ENCODE measurements at regions not wholly inside any gene's neighbourhood (a gene's known extent, or its start where the extent isn't known, plus 50 kb on each side); places are given as distances from the start of the nearest gene placed in this dataset.

DNA sequence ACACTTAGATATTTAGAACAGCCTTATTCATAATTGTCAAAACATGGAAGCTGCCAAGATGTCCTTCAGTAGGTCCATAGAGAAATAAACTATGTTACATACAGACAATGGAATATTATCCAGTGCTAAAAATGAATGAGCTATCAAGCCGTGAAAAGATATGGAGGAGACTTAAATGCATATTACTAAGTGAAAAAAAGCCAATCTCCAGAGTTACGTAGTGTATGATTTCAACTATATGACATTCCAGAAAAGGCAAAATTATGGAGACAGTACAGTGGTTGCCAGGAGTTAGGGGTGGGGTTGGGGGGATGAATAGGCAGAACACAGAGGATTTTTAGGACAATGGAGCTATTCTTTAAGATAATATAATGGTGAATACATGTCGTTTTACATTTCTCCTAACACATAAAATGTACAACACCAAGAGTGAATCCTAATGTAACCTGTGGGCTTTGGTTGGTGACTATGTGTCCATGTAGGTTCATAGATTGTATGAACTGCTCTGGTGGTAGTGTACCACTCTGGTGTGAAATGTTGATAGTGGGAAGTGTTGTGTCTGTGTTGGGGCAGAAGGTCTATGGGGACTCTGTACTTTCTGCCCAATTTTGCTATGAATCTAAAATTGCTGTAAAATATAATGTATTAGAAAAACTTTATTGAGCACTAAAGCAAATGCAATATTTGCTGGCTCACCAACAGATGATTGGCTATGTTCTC, 122.6 kb downstream of the USP22 start:
- no peaks in the 10 kb centered on the region for H4K20me1 ChIP-seq (ENCODE audit: control insufficient read depth, insufficient read depth, insufficient read length)
- no peak overlapping the region for H3T11ph ChIP-seq (ENCODE audit: low read length)
- H3K9me3 ChIP-seq (ENCODE audit: control insufficient read depth, low read depth, low read length): no peaks in the 10 kb centered on the region
- H3K9ac ChIP-seq (ENCODE audit: extremely low read depth, insufficient read length, low read length): no peak overlapping the region
- no peaks in the 10 kb centered on the region for H3K4me1 ChIP-seq (ENCODE audit: insufficient read depth, low read length)
- H2AFZ ChIP-seq (ENCODE audit: low read length): no peak overlapping the region
- no peak overlapping the region for H2BK120ac ChIP-seq (ENCODE audit: low read depth, low read length, poor library complexity, severe bottlenecking)
- no peak overlapping the region for H3K23ac ChIP-seq (ENCODE audit: insufficient read length, low read depth, low read length)
- no peak overlapping the region for H2BK20ac ChIP-seq (ENCODE audit: low read depth, low read length, poor library complexity, severe bottlenecking)
- TF ChIP-seq, protein P1, sequence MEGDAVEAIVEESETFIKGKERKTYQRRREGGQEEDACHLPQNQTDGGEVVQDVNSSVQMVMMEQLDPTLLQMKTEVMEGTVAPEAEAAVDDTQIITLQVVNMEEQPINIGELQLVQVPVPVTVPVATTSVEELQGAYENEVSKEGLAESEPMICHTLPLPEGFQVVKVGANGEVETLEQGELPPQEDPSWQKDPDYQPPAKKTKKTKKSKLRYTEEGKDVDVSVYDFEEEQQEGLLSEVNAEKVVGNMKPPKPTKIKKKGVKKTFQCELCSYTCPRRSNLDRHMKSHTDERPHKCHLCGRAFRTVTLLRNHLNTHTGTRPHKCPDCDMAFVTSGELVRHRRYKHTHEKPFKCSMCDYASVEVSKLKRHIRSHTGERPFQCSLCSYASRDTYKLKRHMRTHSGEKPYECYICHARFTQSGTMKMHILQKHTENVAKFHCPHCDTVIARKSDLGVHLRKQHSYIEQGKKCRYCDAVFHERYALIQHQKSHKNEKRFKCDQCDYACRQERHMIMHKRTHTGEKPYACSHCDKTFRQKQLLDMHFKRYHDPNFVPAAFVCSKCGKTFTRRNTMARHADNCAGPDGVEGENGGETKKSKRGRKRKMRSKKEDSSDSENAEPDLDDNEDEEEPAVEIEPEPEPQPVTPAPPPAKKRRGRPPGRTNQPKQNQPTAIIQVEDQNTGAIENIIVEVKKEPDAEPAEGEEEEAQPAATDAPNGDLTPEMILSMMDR (conservative IDR thresholded peaks at IDR 0.05): no peak
- Mint-ChIP-seq H3K27ac (no peak overlapping the region), H3K4me3 (no peak overlapping the region), H3K9me3 (peaks cover 10 to 12% of the 10 kb centered on the region in 2 experiments), H3K4me1 (peaks cover 17 to 21% of the 10 kb centered on the region in 2 experiments; a peak in 3 of 4 replicates), H3K36me3 (ENCODE audit: insufficient read depth in 1 of 3, low read depth in 3 of 3) (peaks cover 8 to 16% (median 8%) of the 10 kb centered on the region in 3 experiments), H3K27me3 (ENCODE audit: low read depth) (no peaks in the 10 kb centered on the region; the same call in 1 of the 2 replicates)
- no peak overlapping the region for H3K4me2 ChIP-seq (ENCODE audit: insufficient read depth, insufficient read length, low read length)
- H3K79me2 ChIP-seq (ENCODE audit: insufficient read depth, low read length): no peaks in the 10 kb centered on the region
- no peak overlapping the region for H3K27ac ChIP-seq (ENCODE audit: insufficient read length, low read depth, low read length)
- H2AK5ac ChIP-seq (ENCODE audit: insufficient read length, low read length): no peak overlapping the region
- H3K79me1 ChIP-seq (ENCODE audit: insufficient read depth, low read depth, low read length, poor library complexity, severe bottlenecking): no peaks in the 10 kb centered on the region
- WGBS (ENCODE audit: extremely low coverage, insufficient read length, low lambda C conversion rate): no CpG with 5 or more reads among the region's 3 CpGs
- no peak overlapping the region for H4K8ac ChIP-seq (replicated peaks; ENCODE audit: insufficient read length, low read depth, low read length)
- H4K5ac ChIP-seq (ENCODE audit: insufficient read length, low read depth, low read length): no peak overlapping the region
- H2BK15ac ChIP-seq (ENCODE audit: low read depth, low read length): no peak overlapping the region
- no peaks in the 10 kb centered on the region for H3K23me2 ChIP-seq (ENCODE audit: insufficient read length, low read depth, low read length, poor library complexity, severe bottlenecking)
- no peak overlapping the region for H3K14ac ChIP-seq (ENCODE audit: insufficient read depth, low read length)
- H2BK12ac ChIP-seq (ENCODE audit: insufficient read length, low read depth, low read length): no peak overlapping the region
- DNase-seq: no peak
- no peak overlapping the region for H3K4ac ChIP-seq (ENCODE audit: low read depth, low read length)
- no peak overlapping the region for H3K18ac ChIP-seq (ENCODE audit: insufficient read length, low read depth, low read length)
- H4K91ac ChIP-seq (ENCODE audit: insufficient read length, low read depth, low read length): no peak overlapping the region
- no peak overlapping the region for H3K56ac ChIP-seq (ENCODE audit: insufficient read length, low read depth, low read length)
- no peaks in the 10 kb centered on the region for H3K27me3 ChIP-seq (ENCODE audit: insufficient read depth, low read length)
- H2BK5ac ChIP-seq (ENCODE audit: insufficient read length, low read length): no peak overlapping the region

Measured in H9 (cell line).